Stimulated activated CD4-positive, alpha-beta T cell treated with anti-CD3 and anti-CD28 coated beads, TNF-alpha, amount 100 ng/mL, for 4 hours (primary cell): ENCODE measurements at regions not wholly inside any gene's neighbourhood (a gene's known extent, or its start where the extent isn't known, plus 50 kb on each side); places are given as distances from the start of the nearest gene placed in this dataset.

Experiments
- DNase-seq, 3 experiments: peaks; one replicate each; pipeline ENCODE4 v3.0.0-alpha.2; 2020; ENCODE audit warnings: low read depth in 3 of 3

- DNase-seq: no peak
These were observed 212.0 kb downstream of the RAD51AP2 start for GRCh38 chr2:17306219-17306618.

GRCh38 chr2:17303521-17303920 is 214.7 kb downstream of the RAD51AP2 start:
- DNase-seq: no peak

DNA sequence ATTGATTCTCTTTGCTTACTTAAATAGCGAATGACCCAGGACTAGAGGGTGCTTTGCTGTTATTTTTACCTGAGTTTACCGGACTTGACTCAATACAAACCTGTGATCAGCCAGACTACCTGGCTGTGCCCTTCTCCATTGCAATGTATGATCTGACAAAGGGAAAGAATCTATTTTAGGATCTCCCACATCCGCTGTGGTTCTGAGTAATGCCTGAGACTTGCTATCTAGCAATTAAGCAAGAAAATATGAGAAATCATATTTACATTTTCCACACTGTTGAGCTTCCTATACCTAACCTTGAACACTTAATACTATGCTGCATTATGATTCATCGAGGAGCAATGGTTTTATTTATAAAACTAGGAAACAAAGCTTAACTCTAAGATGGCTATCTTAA is 215.2 kb downstream of the RAD51AP2 start:
- DNase-seq: no peak

- no peak for DNase-seq
These were observed 216.0 kb downstream of the RAD51AP2 start for GRCh38 chr2:17302281-17302680.

DNA sequence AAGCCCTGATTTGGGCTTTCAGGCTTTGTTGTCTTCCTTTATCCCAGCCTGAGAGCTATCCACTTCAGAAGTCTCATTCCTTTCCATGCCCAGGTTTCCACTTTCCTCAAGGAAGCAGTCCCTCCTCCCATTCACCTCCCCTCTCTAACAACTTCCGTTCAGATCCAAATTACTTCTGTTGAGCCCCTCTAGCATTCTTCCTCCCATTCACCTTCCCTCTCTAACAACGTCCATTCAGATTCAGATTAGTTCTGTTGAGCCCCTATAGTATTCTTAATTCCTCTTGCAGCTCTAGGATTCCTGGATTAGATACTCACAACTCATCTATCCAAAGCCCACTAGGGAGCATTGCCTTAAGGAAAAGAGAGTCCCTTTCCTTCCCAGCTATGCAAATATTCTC is 216.8 kb downstream of the RAD51AP2 start:
- no peak for DNase-seq

DNA sequence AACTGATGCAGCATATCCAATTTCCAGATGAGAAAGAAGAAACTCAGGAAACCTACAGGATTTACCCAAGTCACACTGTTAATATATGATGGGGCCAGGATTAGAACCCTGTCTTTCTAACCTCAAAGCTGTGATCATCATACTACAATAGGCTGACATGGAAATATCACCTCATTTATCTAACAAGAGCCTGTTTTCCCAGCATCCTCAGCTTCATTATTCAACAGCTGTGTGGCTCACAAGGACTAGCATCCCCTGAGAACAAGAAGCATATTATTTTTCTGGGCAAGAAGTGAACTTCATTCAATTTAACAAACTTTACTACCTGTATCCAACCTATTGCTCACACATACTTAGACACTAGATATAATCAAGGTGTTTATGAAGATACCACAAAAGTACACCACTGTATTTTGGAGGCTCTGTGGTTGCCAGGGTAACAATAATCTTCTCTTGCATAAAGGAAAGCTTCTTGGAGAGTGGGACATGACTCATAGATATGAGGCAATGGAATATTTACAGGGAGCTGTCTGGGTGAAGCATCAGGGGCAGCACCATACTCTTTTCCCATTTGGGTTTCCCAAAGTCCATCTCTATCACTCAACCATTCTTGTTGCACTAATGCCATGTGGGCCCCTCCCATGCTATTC is 218.2 kb downstream of the RAD51AP2 start:
- DNase-seq: no peak

GRCh38 chr2:17298453-17298852 is 219.8 kb downstream of the RAD51AP2 start:
- DNase-seq: no peak

GRCh38 chr2:17296686-17297085 is 221.6 kb downstream of the RAD51AP2 start:
- DNase-seq: no peak

- DNase-seq: no peak
These were observed 228.6 kb downstream of the RAD51AP2 start for GRCh38 chr2:17289669-17290068.

- DNase-seq: no peak
These were observed 231.1 kb downstream of the RAD51AP2 start for GRCh38 chr2:17287183-17287582.

DNA sequence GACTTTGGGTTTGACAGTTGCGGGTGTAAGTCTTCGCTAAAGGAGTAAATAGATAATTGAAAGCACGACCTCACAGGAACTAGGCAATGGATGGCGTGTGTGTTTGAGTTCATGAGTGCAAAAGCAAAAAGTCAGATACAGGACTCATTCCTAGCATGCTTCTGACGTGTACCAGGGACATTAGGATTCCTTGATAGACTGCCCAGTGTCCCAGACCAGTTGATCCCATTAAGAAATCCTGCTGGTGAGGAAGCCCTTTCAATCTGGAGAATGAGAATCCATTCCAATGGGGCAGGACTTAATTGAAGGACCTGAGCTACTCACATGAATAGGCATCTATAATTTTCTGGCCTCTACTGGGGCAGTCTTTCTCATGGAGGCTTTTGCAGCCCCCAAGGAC is 235.4 kb downstream of the RAD51AP2 start:
- DNase-seq: no peak

DNA sequence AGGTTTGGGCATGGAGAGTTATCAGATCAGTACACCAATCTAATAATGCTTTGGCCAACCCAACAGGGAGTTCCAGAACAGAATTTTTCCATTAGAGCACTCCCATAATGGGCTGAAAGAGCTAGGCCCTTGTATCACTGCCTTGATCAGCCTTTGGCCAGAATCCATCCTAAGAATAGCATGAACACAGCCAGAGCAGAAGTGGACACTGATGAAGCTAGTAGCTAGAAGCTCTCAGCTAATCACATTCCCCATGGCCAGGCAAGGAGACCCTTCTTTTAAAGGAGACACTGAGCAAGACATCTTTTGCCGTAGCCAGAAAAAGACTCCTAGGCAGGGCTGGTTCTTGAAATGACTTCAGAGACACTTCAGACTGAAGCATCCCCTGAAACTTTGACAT is 236.0 kb downstream of the RAD51AP2 start:
- no peak for DNase-seq

- DNase-seq: no peak
These were observed 242.0 kb downstream of the RAD51AP2 start for GRCh38 chr2:17276220-17276619.

DNA sequence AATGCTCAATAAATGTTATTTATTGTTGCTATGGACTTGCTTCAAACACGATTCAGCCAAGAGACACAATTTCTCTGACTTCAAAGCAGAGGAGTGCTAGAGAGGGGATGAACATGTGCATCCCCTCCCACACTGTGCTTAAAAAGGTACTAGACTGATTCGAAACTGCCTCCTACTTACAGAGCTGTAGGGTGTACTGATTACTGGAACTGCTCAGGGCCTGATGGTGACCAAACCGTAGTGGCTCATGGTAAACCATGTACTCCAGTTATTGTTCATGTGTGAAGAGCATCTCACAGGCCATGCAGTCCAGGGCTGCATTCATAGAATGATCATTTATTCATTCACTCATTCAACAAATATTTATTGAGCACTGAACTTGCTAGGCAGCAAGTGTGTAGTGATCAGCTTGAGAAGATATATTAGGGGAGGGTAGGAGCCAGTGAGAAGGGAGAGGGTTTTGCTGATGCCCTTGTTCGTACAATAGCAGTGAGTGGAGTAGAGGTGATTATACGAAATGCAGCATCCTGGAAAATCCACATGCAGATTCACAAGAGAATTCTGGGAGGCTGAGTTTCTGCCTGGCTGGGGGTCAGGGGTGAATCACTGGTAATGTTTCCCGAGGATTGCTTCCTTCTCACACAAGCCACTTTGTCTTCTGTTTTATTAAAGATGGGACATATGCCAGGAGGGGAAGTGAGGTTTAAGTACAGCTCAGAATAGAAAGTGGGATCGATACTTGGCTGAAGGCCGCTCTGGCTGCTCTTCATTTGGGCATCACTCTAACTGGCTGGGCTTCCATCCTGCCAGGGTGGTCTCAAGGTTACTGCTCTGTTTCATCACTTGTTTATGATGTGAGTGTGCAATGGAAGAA is 245.4 kb downstream of the RAD51AP2 start:
- no peak for DNase-seq

- no peak for DNase-seq
These were observed 246.1 kb downstream of the RAD51AP2 start for GRCh38 chr2:17272170-17272569.

GRCh38 chr2:17271416-17271815 is 246.8 kb downstream of the RAD51AP2 start:
- no peak for DNase-seq

DNA sequence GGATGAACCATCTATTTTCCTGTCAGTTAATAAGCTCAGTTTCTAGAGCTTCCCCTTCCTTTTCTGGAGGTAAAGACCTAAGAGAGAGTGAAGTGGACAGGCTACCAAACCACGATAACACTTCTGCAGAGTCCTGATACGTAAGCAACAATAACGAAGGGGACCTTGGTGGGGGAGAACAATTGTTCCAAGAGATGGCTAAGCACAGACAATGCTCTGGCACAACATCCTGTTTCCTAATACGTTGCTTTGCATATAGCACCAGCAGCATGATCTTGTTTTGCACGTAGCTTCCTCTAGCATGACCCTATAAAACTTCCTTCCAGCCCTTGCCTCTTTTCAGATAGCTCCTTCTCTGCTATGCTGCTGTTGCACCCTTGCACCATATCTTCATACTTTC is 247.3 kb downstream of the RAD51AP2 start:
- no peak for DNase-seq

DNA sequence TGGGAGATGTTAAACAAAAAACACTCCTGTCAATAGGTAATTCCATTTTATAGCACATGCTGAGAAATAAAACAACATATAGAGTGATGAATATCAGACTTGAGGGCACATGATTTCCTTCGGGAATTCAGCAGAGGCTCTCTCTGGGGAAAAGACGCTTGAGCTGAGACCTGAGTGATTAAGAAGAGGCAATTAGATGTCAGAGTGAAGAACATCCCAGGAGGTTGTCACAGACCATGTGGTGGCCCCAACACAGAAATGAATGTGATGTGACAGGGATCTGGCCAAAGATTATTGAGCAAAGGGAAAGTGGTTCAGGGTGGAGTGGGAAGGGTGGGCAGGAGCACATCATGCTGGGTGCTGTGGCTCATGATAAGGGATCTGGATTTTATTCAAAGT is 254.7 kb downstream of the RAD51AP2 start:
- no peak for DNase-seq

GRCh38 chr2:17262854-17263569 is 255.2 kb downstream of the RAD51AP2 start:
- no peak for DNase-seq

GRCh38 chr2:17259613-17260012 is 258.6 kb downstream of the RAD51AP2 start:
- no peak for DNase-seq

DNA sequence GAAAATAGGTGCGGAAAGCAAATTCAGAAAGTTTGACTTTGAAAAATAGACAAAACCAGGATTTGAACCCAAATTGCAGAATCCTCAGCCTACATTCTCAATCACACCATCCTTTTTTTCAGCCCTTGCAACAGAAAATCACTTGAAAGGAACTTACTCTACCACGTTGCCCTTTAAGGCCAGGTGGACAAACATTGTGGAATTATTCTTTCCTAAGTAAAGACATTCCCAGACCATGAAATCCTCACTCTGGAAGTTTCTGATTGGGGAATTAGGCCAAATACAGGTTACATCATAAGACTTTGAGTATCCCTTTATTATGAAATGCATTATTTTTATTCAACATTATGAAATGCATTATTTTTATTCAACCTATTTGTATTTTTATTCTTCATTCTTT is 259.4 kb downstream of the RAD51AP2 start:
- no peak for DNase-seq

GRCh38 chr2:17257189-17257909 is 260.9 kb downstream of the RAD51AP2 start:
- no peak for DNase-seq
